PC-3 (cell line): ENCODE measurements at regions not wholly inside any gene's neighbourhood (a gene's known extent, or its start where the extent isn't known, plus 50 kb on each side); places are given as distances from the start of the nearest gene placed in this dataset.

Experiments used
- EZH2phosphoT487 ChIP-seq: fragments of 300-600 bp; sonication (generic); IDR thresholded peaks from 2 replicates; pipeline ENCODE4 v1.6.1; 2018; ENCODE audit warnings: mild to moderate bottlenecking, antibody characterized with exemption, low read length, borderline replicate concordance
- TF ChIP-seq, protein P1 (sequence below): fragments of 300-600 bp; sonication (generic); conservative IDR thresholded peaks from 2 replicates; pipeline ENCODE4 v1.5.1; 2017; ENCODE audit warnings: antibody characterized with exemption, low read depth, mild to moderate bottlenecking, low read length

DNA sequence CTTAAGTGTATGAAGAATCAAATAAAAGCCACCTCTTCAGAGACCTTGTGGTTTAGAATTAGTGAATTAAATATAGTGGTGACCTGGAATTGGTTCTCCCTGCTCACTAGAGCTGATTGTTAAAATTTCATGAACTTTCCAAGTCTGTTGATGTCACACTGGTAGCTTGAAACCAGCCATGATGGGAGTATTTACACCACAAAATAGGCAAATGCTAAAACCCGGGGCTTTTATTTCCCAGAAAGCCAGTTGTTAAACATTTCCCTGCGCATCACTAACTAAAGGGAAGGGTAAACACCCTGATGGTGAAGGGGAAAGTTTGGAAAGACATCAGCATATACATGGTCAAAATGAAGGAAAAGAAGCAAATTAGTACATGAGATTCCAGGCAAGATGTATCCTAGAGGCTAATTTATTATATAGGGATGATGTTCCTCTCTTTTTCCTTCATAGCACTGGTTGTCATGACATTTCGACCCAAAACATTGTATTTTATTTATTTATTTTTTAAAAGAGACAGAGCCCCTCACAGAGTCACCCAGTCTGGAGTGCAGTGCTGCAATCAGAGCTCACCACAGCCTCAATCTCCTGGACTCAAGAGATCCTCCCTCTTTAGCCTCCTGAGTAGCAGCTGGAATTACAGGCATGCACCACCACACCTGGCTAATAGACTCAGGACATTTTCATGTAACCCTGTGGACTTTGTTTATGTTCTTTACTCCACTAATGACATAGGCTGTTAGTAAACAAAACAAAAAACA is 123.2 kb downstream of the RIN2 start:
- no peak for TF ChIP-seq EZH2phosphoT487
- TF ChIP-seq, protein P1, sequence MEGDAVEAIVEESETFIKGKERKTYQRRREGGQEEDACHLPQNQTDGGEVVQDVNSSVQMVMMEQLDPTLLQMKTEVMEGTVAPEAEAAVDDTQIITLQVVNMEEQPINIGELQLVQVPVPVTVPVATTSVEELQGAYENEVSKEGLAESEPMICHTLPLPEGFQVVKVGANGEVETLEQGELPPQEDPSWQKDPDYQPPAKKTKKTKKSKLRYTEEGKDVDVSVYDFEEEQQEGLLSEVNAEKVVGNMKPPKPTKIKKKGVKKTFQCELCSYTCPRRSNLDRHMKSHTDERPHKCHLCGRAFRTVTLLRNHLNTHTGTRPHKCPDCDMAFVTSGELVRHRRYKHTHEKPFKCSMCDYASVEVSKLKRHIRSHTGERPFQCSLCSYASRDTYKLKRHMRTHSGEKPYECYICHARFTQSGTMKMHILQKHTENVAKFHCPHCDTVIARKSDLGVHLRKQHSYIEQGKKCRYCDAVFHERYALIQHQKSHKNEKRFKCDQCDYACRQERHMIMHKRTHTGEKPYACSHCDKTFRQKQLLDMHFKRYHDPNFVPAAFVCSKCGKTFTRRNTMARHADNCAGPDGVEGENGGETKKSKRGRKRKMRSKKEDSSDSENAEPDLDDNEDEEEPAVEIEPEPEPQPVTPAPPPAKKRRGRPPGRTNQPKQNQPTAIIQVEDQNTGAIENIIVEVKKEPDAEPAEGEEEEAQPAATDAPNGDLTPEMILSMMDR, result no peak
